Central memory CD4-positive, alpha-beta T cell (primary cell): ENCODE measurements at regions not wholly inside any gene's neighbourhood (a gene's known extent, or its start where the extent isn't known, plus 50 kb on each side); places are given as distances from the start of the nearest gene placed in this dataset.

Experiments used
- DNase-seq: peaks from one replicate; pipeline ENCODE4 v3.0.0; 2022

DNA sequence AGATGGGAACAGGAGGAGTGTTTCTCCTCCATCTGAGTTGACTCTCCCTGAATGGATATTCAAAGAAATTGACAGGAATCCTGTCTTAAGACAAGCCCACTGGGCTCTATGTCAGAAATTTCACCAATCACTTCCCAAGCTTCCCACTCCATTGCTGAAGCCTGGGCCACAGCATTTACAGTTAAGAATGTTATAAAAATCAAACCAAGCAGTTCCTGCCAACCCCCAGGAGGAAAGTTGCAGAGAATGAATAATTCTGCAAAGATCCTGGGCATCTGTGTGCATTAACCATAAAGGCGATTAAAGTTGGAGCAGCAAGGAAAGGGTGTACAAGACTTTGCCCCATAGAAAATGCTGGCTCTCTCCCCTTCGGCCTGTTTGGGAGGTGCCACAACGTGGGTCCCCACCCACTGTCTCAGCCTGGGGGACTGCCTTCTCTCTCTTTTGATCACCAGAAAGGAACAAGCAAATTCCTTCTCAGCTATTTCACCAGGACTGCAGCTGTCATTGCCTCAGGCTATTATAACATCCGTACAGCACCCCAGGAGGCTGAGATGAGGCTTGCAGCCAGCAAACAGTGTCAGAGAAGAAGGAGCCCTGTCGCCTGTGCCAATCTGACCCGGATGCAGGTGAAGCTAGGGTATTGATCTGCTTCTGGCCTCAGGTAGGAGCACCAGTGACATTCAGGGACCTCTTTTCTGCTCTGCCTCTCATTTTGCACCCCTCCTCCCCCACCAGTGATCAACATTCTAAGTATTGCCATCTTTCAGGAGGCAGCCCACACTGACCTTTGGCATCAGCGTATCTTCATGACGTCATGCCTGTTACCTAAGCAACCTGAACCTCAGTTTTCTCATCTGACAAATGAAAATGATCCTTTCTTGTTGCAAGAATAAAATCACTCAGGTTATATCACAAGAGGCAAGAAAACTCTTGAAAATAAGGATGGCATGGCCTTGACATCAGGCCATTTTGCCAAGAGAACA lies 219.0 kb downstream of the SH3BP4 start:
- no peak for DNase-seq

- DNase-seq: no peak
Measured at GRCh38 chr2:235171550-235172031, 219.8 kb downstream of the SH3BP4 start.

- DNase-seq: no peak
Measured at GRCh38 chr2:235180642-235181041, 228.8 kb downstream of the SH3BP4 start.

GRCh38 chr2:235183786-235184185 lies 232.0 kb downstream of the SH3BP4 start:
- no peak for DNase-seq

GRCh38 chr2:235187806-235188205 lies 236.0 kb downstream of the SH3BP4 start:
- DNase-seq: no peak

- DNase-seq: no peak
Measured at GRCh38 chr2:235191486-235191885, 239.7 kb downstream of the SH3BP4 start.

DNA sequence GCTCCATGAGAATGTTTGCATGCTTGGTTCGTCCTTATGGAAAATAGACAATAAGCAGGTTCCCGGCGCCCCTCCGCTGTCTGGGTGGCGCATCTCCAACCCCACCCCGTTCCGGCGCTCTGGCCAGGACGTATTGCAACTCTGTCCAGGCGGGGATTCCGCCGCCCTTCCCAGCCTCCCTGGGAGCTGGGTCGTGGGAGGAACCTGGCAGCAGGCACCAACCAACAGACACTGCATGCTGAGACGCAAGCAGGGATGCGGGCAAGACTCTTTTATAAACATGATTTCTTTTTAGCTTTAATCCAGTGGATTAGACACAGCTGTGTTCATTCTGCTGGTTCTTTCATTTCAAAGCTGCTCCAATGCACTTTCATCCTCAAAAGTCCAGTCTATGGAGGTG lies 240.2 kb downstream of the SH3BP4 start:
- no peak for DNase-seq

DNA sequence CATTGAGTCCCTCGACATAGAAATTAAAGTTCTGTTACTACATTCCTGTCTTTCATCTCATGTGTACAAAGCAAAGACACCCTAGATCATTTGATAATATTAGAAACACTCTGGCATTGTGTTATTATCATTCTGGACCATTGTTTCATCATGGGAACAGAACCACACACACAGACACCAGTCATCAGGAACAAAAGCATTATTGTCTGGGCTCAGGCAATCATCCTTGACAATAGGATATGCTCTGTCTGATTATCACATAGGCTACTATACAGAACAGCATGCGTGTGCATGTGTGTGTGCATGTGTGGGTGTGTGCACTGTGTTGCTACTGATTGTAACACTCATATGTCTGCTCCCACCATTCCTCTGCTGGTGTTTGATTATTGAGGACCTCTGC lies 242.5 kb downstream of the SH3BP4 start:
- DNase-seq: no peak

GRCh38 chr2:235194836-235195235 lies 243.0 kb downstream of the SH3BP4 start:
- DNase-seq: no peak

DNA sequence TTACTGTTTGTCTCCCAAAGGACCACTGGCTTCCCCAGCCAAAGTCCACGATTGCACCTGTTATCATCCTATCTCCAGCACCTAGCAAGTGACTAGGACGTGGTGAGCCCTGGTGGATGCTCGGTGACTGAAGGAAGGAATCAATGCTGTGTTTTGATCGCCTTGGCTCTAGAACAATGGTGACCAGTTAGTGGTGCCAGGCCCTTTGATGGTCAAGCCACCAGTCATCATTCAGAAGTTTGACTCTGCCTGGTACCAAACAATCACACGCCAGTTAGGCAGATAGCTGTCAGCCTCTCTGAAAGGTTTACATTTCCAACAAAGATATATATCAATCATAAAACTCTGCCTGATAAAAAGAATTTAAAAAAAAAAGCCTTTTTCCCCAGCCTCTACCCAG lies 244.1 kb downstream of the SH3BP4 start:
- no peak for DNase-seq

DNA sequence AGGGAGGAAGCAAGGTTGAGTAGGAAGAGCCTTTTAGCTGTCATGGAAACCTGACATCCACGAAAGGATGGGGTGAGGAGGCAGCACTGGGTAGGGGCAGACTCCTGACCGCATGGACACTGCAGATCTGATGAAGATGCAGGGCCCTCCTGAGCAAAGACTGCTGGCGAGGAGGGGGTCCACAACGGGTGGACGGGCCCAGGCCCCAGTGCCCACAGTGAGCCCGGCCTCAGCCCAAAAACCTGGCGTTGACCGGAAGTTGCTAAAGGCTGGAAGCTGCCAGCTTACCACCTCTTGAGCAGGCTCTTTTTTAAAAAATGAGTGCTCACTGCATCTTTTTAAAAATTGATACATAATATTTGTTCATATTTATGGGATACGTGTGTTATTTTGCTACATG lies 247.3 kb downstream of the SH3BP4 start:
- no peak for DNase-seq

DNA sequence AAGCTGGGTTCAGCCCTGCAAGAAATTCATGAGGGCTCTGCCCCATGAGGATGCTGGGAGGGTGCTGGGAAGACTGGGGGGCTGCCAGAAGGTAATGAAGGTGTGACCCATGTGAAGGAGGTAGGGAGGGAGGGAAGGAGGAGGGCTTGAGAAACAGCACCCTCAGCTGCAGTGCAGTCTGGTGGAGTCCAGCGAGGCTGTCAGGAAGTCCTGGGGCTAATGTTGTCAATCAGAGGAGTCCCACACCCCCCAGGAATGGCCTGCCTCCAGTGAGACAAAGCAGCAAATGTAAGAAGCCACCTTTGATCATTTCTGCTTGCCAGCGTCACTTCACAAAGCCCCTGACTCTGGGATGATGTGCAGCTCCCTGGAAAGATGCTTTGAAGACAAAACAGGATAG lies 248.4 kb downstream of the SH3BP4 start:
- no peak for DNase-seq

DNA sequence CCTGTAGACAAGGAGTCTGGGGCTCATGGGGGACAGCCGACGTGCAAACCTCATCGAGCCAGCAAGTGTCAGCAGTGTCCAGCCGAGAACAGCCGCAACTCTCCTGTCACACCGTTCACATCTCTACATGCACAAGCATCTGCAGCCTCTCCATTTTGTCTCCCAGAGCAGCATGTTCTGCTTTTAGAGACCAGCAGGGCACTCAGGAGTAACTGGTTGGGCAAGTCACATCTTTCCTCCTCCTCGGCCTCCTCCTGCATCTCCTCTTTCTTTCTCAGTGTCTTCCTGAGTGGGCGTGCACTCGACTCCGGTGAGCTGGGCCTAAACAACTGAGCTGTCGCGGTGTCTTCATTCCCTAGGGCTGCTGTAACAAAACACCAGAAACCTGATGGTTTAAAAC lies 249.9 kb downstream of the SH3BP4 start:
- DNase-seq: no peak

- DNase-seq: no peak
Measured at GRCh38 chr2:235204948-235205347, 253.1 kb downstream of the SH3BP4 start.

DNA sequence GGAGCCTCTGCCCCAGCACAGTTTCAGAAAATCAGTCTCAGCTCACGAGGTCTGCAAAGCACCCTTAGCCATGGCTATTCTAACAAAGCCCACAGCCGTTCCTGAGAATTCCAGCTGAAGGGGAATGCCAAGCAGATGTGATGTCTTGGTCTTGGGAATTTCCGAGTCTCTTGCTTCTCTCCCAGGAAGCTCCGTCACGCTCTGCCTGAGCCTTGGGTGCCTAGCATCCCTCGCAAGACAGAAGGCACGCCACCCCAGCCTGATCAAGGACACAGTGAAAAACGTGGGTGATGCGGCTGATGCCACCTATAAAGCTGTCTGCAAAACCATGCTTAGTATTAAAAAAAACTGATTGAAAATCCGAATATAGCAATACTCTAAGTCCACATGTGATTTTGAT lies 254.6 kb downstream of the SH3BP4 start:
- no peak for DNase-seq

- DNase-seq: no peak
Measured at GRCh38 chr2:235206980-235207579, 255.3 kb downstream of the SH3BP4 start.

DNA sequence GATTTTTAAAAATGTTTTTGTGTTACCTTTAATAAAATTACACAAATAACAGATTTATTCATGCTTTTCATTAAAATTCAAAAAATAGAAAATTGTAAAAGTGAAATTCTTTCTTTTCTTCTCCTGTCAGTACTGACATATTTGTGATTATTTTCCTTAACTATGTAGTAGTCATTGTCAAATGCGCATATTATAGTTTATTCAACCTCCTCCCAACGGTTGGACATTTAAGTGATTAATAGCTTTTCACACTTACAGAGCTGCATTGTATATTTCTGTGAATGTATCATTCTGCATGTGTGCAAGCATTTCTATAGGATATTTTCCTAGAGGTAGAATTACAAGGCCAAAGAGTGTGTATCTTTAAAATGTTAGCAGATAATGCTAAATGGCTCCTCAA lies 259.2 kb downstream of the SH3BP4 start:
- DNase-seq: no peak

GRCh38 chr2:235212501-235213158 lies 260.8 kb downstream of the SH3BP4 start:
- DNase-seq: no peak

DNA sequence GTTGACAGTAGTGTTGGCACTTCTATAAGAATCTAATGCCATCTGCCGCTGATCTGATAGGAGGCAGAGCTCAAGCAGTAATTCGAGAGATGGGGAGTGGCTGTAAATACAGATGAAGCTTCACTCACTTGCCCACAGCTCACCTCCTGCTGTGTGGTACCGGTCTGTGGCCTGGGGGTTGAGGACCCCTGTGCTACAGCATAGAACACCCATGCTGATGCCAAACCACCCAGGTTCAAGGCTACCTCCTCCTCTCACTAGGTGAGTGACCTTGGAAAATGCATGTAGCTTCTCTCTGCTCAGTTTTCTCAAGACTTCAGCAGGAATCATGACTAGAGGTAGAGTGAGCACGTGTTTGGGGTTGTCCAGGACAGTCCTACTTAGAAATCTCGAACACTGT lies 263.4 kb downstream of the SH3BP4 start:
- no peak for DNase-seq

GRCh38 chr2:235216901-235217300 lies 265.1 kb downstream of the SH3BP4 start:
- no peak for DNase-seq

- no peak for DNase-seq
Measured at GRCh38 chr2:235217846-235218245, 266.0 kb downstream of the SH3BP4 start.

- no peak for DNase-seq
Measured at GRCh38 chr2:235218486-235218907, 266.7 kb downstream of the SH3BP4 start.

DNA sequence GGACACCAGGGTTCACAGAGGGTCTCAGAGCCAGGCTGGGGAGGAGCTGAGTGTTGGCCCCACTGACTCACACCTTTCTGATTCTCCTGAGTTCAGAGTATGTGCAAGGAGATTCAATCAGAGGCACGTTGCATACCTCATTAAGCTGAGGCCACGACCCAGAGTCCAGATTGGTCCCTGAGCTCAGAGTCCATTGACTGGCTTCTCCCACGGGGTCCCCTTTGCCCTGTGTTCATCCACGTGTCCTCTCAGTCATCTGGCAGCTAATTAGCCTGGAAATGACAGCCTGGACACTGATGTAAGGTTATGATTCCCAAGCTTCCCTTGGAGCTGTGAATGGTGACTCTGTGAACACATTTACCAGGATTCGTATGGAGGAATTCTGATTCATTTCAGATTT lies 267.2 kb downstream of the SH3BP4 start:
- DNase-seq: no peak

DNA sequence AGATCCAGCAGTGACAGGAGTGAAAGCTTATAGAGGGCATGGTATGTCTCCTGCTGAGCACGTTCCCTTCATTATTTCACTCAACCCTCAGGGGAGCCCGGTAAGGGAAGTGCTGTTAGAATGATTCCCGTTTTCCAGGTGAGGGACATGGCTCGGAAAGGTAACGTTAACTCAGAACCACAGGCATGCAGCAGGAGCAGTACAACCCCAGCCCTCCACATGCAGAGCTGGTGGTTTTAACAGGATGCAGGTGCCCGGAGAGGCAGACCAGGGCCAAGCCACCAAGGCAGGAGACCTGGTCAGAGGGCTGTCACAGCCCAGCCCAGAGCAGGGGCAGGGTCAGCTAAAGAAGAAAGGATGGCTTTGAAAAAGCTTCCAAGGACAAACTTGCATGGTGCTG lies 268.5 kb downstream of the SH3BP4 start:
- no peak for DNase-seq
